Activated CD8-positive, alpha-beta T cell treated with anti-CD3 and anti-CD28 coated beads, Interleukin-2, amount 10 ng/mL, durations not matched to agents 7 days and 5 days (primary cell): ENCODE measurements at regions not wholly inside any gene's neighbourhood (a gene's known extent, or its start where the extent isn't known, plus 50 kb on each side); places are given as distances from the start of the nearest gene placed in this dataset.

ENCODE experiments used
- ATAC-seq: fragments of 150-1000 bp; cut with Tn5 transposase; one replicate; pipeline ENCODE4 v1.10.0; 2021; ENCODE audit warnings: moderate library complexity
- CTCF ChIA-PET: fragments of 350-600 bp; sonication (Branson Sonifier 250); formaldehyde crosslinking; loops from one replicate; lab custom pipeline; 2021; ENCODE audit warnings: antibody characterized with exemption; lab: Charles Lee
- POLR2A ChIA-PET: fragments of 350-600 bp; sonication (Branson Sonifier 250); formaldehyde crosslinking; loops from one replicate; lab custom pipeline; 2021; ENCODE audit warnings: antibody characterized with exemption; lab: Charles Lee
- DNase-seq: peaks from one replicate; pipeline ENCODE4 v3.0.0-alpha.2; 2020
- H3K27ac Mint-ChIP-seq: one replicate; pipeline ENCODE4 v1.8.0; 2021; ENCODE audit warnings: mild to moderate bottlenecking, mixed read lengths
- H3K27me3 Mint-ChIP-seq: one replicate; pipeline ENCODE4 v1.8.0; 2021; ENCODE audit warnings: low read depth, mixed read lengths
- H3K36me3 Mint-ChIP-seq: one replicate; pipeline ENCODE4 v1.8.0; 2021; ENCODE audit warnings: low read depth, mixed read lengths
- H3K4me1 Mint-ChIP-seq: one replicate; pipeline ENCODE4 v1.8.0; 2021; ENCODE audit warnings: low read depth, mixed read lengths
- H3K4me3 Mint-ChIP-seq: one replicate; pipeline ENCODE4 v1.8.0; 2021; ENCODE audit warnings: mild to moderate bottlenecking, mixed read lengths
- H3K9me3 Mint-ChIP-seq: one replicate; pipeline ENCODE4 v1.8.0; 2022; ENCODE audit warnings: mixed read lengths; ENCODE audit not compliant: insufficient read depth

DNA sequence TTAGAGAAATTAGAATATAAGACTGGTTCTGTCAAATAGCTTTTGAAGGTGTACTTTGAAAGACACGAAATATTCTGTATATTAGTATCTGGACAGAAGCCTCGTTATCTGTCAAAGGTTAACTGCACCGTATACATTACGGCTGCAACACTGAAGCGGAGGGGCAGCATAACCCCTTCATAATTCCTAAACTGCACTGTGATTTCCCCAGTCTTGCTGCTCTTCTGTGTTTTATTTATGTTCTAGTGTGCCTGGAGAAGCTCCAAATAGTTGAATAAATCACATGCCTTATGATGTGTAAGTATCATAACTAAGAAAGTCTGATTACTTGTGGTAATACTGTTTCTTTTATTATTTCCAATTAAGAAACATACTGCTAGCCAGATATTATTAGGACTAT, 285.7 kb upstream of the ROBO2 start:
- ChIA-PET POLR2A (no interaction called here), CTCF (no interaction called here)
- H3K9me3 Mint-ChIP-seq = peaks cover 22% of the 10 kb centered on the region
- H3K4me3 Mint-ChIP-seq = no peak overlapping the region
- no peaks in the 10 kb centered on the region for H3K36me3 Mint-ChIP-seq
- H3K27me3 Mint-ChIP-seq = no peaks in the 10 kb centered on the region
- ATAC-seq (no peak), DNase-seq (no peak)
- H3K4me1 Mint-ChIP-seq = no peaks in the 10 kb centered on the region
- H3K27ac Mint-ChIP-seq = no peak overlapping the region

DNA sequence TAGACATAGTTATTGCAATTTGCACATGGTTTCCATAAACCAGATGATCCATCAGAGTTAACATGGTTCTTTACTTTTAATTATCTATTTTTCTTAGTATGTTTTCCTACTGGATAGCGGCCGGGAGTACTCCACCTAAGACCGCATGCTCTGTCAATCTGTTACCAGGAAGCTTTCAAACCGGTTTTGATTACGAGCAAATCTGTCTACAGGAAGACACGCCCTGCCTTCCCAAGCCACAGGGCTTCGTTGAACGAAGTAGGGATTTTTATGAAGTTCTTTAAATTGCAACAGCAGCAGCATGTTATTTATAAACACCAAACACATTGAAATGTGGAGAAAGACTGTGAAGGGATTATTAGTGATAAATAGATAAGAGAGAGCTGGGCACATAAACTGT, 283.3 kb upstream of the ROBO2 start:
- CTCF ChIA-PET = no interaction called here

DNA sequence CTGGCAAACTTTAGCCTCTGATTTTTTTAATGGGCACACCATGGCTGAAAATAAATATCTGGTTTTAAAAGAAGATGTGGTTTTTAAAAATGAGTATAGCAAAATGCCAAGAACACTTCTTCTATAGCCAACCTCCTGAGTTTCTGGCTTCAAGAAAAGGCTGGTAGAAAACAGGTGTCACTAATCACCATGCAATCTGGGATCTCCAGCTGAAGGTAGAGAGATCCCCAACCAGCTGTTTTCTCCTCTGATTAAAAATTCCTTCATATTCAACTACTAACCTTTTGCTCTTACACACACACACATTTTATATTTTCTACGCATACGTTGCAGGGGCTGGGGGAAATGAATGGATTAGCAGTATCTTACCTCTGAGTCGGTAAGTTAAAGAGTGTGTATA, 279.6 kb upstream of the ROBO2 start:
- Mint-ChIP-seq H3K9me3 (peaks cover 24% of the 10 kb centered on the region), H3K27me3 (no peaks in the 10 kb centered on the region), H3K36me3 (no peaks in the 10 kb centered on the region), H3K4me1 (no peaks in the 10 kb centered on the region), H3K27ac (no peak overlapping the region), H3K4me3 (no peak overlapping the region)
- DNase-seq = no peak
- ChIA-PET CTCF (no interaction called here), POLR2A (no interaction called here)
- no peak for ATAC-seq

More for the DNA sequence above, 283.3 kb upstream of the ROBO2 start:
- POLR2A ChIA-PET = no interaction called here
- H3K4me3 Mint-ChIP-seq = no peak overlapping the region
- no peaks in the 10 kb centered on the region for H3K27me3 Mint-ChIP-seq
- peaks cover 27% of the 10 kb centered on the region for H3K9me3 Mint-ChIP-seq
- DNase-seq = no peak
- H3K36me3 Mint-ChIP-seq = no peaks in the 10 kb centered on the region
- H3K27ac Mint-ChIP-seq = no peak overlapping the region
- H3K4me1 Mint-ChIP-seq = no peaks in the 10 kb centered on the region
- no peak for ATAC-seq

DNA sequence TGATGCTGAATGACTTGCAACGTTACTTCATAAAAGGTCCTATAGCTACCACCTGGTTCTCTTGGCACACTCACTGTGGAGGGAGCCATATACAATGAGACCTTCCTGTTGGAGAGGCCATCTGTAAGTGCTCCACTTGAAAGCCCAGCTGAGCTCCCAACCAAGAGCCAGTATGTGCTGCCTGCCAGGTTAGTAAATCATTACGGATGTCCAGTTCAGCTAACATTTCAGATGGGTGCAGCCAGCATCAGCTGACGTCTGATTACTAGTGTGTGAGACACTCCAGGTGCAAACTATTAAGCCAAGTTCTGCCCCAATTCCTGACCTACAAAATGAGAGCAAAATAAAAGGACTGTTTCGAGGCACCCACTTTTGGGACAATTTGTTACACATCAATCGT, 274.4 kb upstream of the ROBO2 start:
- Mint-ChIP-seq H3K9me3 (peaks cover 15% of the 10 kb centered on the region), H3K4me1 (no peaks in the 10 kb centered on the region), H3K27me3 (no peaks in the 10 kb centered on the region), H3K36me3 (no peaks in the 10 kb centered on the region), H3K27ac (no peak overlapping the region), H3K4me3 (no peak overlapping the region)
- DNase-seq (no peak), ATAC-seq (no peak)
- CTCF ChIA-PET = no interaction called here
- POLR2A ChIA-PET = no interaction called here

DNA sequence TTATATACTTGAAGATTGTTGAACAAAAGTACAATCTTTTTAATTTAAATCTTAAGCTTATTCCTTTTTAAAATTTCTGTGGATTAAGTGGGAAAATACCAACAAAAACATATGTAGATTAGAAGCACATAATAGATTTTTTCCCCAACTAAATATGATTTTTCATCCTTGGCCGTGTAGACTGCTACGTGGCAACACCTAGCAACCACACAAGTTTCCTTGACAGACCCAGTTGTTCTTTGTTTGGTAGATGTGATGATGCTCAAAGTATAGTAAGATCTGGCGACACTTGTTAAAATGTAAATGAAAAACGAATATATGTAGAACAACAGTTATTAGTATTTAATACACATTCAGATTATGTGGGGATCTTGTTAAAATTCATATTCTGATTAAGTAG, 271.0 kb upstream of the ROBO2 start:
- CTCF ChIA-PET = no interaction called here
- Mint-ChIP-seq H3K27me3 (no peaks in the 10 kb centered on the region), H3K36me3 (no peaks in the 10 kb centered on the region), H3K4me3 (no peak overlapping the region), H3K27ac (no peak overlapping the region), H3K4me1 (no peaks in the 10 kb centered on the region), H3K9me3 (peaks cover 28% of the 10 kb centered on the region)
- ATAC-seq (no peak), DNase-seq (no peak)
- POLR2A ChIA-PET = no interaction called here

DNA sequence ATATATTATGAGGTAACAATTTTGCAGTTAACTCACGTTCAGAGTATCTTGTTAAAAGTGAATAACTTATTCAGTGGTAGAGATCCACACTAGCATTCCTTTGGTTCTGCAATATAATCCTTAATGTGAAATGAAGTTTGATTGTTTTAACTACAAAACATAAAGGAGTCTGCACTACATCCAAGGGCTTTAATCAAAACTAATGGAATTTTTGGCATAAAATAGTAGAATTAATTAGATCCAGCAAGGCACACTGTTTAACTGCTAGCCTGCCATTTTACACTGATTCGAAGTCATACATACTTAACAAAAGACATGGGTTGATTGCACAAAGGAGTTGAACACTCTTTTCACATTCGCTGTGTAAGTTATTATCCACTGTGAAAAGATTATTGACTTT, 263.0 kb upstream of the ROBO2 start:
- no peaks in the 10 kb centered on the region for H3K27me3 Mint-ChIP-seq
- no peak for ATAC-seq
- DNase-seq = no peak
- CTCF ChIA-PET = no interaction called here
- POLR2A ChIA-PET = no interaction called here
- H3K27ac Mint-ChIP-seq = no peak overlapping the region
- no peaks in the 10 kb centered on the region for H3K4me1 Mint-ChIP-seq
- H3K9me3 Mint-ChIP-seq = peaks cover 29% of the 10 kb centered on the region
- no peaks in the 10 kb centered on the region for H3K36me3 Mint-ChIP-seq
- no peak overlapping the region for H3K4me3 Mint-ChIP-seq

DNA sequence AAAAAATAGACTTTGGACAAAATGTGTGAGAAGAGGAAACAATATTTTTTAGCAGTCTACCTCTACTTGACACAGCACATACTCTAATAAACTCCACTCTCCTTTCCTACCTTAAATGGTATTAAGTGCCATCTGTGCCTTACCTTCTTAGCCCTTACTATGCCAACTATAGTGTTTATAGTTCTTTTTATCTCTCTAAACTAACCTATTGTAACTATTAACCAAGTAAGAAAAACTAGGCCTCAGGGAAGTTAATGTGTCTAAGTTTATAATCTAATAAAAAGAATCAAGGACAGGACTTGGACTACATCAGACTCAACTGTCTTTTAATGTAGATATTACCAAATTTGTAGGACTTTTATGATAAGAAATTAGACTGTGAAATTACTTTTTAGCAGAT, 251.7 kb upstream of the ROBO2 start:
- H3K27me3 Mint-ChIP-seq = no peaks in the 10 kb centered on the region
- H3K36me3 Mint-ChIP-seq = no peaks in the 10 kb centered on the region
- no peak overlapping the region for H3K4me3 Mint-ChIP-seq
- no peak overlapping the region for H3K27ac Mint-ChIP-seq
- ATAC-seq = no peak
- no peak for DNase-seq
- CTCF ChIA-PET = no interaction called here
- POLR2A ChIA-PET = no interaction called here
- peaks cover 17% of the 10 kb centered on the region for H3K9me3 Mint-ChIP-seq
- H3K4me1 Mint-ChIP-seq = no peaks in the 10 kb centered on the region

DNA sequence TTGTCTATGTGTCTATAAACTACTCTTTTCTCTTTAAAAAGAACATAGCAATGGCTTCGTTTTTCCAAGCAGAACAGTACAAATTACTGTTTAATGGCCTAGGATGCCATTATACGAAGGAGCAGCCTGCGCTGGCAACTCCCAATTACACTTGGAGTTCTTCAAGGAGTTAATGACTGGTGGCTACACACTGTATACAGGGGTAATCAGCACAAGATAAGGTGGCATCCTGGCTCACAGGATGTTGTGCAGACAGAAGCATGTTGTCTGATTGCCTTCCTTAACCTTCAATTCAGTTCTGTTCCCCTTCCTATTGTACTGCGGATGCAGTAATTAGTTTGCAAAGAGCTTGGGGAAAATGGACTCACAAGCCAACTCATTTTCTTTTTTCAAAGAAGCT, 250.7 kb upstream of the ROBO2 start:
- Mint-ChIP-seq H3K9me3 (peaks cover 17% of the 10 kb centered on the region), H3K27ac (no peak overlapping the region), H3K4me3 (no peak overlapping the region), H3K36me3 (no peaks in the 10 kb centered on the region), H3K4me1 (no peaks in the 10 kb centered on the region), H3K27me3 (no peaks in the 10 kb centered on the region)
- CTCF ChIA-PET = no interaction called here
- no peak for DNase-seq
- ATAC-seq = no peak
- POLR2A ChIA-PET = no interaction called here

DNA sequence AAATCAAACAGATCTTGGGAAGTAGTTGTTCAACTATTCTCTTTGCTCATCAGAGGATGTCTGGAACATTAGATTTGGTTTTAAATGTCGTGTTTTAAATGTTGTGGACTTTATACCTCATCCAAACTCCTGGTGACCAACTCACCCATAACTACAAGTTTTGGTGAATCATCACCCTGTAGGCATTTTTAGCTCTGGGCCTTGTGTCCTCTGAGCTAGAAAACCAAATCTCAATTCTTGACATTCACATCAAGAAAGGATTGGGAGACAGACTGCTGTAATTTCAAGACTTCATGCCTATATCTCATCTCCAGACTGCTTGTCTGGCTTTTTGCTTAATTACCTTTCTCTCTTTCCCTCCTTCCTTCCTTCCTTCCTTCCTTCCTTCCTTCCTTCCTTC, 228.5 kb upstream of the ROBO2 start:
- Mint-ChIP-seq H3K4me3 (no peak overlapping the region), H3K4me1 (no peaks in the 10 kb centered on the region), H3K9me3 (peaks cover 35% of the 10 kb centered on the region), H3K27me3 (no peaks in the 10 kb centered on the region), H3K36me3 (no peaks in the 10 kb centered on the region), H3K27ac (no peak overlapping the region)
- ChIA-PET POLR2A (no interaction called here), CTCF (no interaction called here)
- ATAC-seq = no peak
- DNase-seq = no peak

DNA sequence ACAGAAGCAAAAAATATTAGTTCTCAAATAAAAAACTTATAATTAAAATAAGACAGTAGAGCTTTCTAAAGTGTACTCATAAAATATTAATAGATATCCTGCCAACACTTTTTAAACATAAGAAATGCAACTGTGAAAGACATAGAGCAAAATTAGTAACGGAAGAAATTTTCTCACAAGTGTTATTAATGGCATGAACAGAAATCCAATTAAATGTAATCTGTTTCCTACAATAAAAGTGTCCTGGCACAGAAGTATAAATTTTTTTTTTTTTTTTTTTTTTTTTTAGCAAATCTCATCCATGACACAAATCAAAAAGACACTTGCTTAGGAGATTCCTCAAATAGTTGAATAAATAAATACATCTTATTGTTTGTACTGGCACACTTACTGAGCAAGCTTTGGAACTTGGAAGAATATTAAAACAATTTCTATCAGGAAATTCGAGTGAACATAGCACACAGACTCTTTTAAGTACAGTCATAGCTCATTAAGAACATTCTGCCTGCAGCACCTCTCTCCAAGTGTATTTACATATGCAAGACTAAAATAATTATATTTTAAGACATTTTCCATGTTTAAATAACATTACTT, 227.2 kb upstream of the ROBO2 start:
- ATAC-seq (no peak), DNase-seq (no peak)
- Mint-ChIP-seq H3K4me3 (no peak overlapping the region), H3K36me3 (no peaks in the 10 kb centered on the region), H3K9me3 (peaks cover 38% of the 10 kb centered on the region), H3K27ac (no peak overlapping the region), H3K27me3 (no peaks in the 10 kb centered on the region), H3K4me1 (no peaks in the 10 kb centered on the region)
- ChIA-PET POLR2A (no interaction called here), CTCF (no interaction called here)

DNA sequence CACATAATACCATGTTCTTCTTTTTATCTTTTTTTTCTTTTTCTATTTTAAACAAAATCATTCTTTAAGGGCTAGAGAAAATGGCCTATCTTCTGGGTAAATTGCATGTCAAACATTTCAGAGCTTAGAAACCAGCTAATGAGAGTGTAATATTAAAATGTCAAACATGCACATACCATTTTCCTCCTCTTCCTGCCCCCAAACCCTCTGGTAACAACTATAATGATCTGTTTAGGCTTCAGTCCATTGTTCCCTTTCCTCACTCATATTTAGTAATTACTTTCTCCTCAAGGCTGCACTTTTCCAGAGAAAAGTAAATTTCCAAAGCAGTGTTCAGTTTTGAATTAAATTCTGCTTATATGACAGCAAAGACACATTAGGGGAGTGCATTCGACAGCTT, 224.3 kb upstream of the ROBO2 start:
- ChIA-PET CTCF (no interaction called here), POLR2A (no interaction called here)
- H3K36me3 Mint-ChIP-seq = no peaks in the 10 kb centered on the region
- peaks cover 40% of the 10 kb centered on the region for H3K9me3 Mint-ChIP-seq
- no peaks in the 10 kb centered on the region for H3K27me3 Mint-ChIP-seq
- H3K27ac Mint-ChIP-seq = no peak overlapping the region
- DNase-seq (no peak), ATAC-seq (no peak)
- H3K4me3 Mint-ChIP-seq = no peak overlapping the region
- no peaks in the 10 kb centered on the region for H3K4me1 Mint-ChIP-seq

DNA sequence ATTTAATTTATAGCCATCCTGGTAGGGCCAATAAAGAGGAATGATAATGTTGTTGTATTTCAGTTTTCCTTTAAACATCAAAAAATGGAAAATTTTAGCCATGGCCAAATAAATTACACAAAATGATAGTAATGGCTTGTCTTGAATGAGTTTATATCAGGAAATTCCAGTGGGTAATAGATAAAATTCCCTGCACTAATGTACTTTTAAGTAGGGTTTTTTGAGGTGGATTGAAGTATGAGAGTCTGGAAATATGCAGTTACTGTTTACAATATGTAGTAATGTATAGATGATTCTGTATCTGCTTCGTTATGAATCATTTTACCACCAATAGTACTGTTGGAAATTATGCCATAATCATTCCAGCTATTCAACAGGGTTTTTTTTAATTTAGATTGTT, 219.4 kb upstream of the ROBO2 start:
- no peak overlapping the region for H3K4me3 Mint-ChIP-seq
- no peak overlapping the region for H3K27ac Mint-ChIP-seq
- DNase-seq (no peak), ATAC-seq (no peak)
- no peaks in the 10 kb centered on the region for H3K36me3 Mint-ChIP-seq
- ChIA-PET CTCF (no interaction called here), POLR2A (no interaction called here)
- no peaks in the 10 kb centered on the region for H3K4me1 Mint-ChIP-seq
- H3K27me3 Mint-ChIP-seq = no peaks in the 10 kb centered on the region
- H3K9me3 Mint-ChIP-seq = peaks cover 23% of the 10 kb centered on the region

DNA sequence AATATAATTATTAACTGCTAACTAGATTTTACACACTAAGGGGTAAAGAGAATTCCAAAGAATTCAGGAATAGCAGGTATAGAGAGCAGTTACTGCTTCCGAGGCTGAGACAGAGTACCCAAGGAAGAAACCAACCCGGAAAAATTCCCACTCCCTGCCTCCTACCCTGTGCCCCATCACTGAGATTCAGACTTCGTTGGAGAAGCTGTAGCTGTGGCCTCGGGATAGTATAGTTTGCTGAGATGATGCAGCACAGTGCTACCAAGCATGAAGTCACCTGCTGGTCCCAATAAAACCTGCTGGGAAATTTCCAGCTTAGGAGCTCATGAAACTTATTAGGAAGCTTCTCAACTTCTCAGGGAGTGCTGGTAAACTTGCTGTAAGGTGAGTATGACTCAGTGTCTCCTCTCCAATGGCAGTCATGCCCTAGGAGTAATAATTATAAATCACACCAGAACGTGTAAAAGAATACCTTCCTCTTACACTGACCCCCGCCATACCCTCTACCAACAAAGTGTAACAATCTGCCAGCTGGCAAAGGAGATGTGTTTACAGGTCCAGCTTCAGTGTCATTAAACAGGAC, 215.2 kb upstream of the ROBO2 start:
- DNase-seq (no peak), ATAC-seq (no peak)
- Mint-ChIP-seq H3K27me3 (no peaks in the 10 kb centered on the region), H3K36me3 (no peaks in the 10 kb centered on the region), H3K9me3 (peaks cover 4% of the 10 kb centered on the region), H3K27ac (no peak overlapping the region), H3K4me1 (no peaks in the 10 kb centered on the region), H3K4me3 (no peak overlapping the region)
- ChIA-PET CTCF (no interaction called here), POLR2A (no interaction called here)
